ENCODE measurements at regions not wholly inside any gene's neighbourhood (a gene's known extent, or its start where the extent isn't known, plus 50 kb on each side); places are given as distances from the start of the nearest gene placed in this dataset.

DNA sequence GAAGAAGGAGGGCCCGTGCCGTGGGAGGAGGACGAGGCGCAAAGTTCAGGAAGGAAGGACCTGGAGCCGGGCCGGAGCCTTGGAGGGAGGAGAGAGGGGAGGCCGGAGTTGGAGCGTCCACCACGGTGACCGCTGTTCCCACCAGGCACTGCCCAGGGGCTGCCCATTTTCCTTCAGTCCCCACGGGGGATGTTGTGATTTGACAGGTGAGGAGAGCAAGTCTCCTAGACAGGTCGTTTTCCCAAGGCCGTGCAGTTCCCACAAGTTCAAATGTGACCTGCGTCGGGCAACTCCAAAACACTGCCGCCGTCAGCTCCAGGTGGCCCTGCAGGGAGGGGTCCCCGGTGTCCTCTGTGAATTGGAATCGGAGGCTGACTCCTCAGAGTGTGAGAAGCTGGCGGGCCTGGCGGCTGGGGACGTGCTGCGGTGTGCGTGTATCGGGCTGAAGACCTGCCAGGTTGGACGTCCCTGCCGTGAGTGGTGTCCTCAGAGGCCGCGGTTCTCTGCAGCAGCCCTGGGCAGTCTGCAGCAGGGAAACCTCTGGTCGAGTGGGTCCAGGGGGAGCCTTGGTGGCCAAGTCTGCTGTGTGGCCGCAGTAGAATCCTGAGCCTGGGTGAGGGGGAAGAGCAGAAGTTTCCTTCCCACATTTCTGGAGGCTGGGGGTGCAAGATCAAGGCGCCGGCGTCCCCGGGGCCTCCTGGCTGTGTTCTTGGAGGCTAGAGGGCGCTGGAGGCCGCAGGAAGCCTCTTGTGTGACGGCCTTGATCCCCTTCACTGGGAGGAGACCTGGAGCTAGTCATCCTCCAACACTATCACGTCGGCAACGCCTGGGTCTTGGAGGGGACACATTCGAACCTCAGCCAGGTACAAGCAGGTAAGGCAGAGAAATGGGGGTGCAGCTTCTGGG lies 115.1 kb upstream of the FRMD1 start:
- Histone ChIP-seq H3K4me3 (ENCODE audit: low read depth, low read length) (no peak overlapping the region), H3K27ac (no peak overlapping the region), H3K36me3 (replicated peaks) (no peaks in the 10 kb centered on the region), H3K27me3 (replicated peaks) (no peaks in the 10 kb centered on the region)
- TF ChIP-seq, protein P1, sequence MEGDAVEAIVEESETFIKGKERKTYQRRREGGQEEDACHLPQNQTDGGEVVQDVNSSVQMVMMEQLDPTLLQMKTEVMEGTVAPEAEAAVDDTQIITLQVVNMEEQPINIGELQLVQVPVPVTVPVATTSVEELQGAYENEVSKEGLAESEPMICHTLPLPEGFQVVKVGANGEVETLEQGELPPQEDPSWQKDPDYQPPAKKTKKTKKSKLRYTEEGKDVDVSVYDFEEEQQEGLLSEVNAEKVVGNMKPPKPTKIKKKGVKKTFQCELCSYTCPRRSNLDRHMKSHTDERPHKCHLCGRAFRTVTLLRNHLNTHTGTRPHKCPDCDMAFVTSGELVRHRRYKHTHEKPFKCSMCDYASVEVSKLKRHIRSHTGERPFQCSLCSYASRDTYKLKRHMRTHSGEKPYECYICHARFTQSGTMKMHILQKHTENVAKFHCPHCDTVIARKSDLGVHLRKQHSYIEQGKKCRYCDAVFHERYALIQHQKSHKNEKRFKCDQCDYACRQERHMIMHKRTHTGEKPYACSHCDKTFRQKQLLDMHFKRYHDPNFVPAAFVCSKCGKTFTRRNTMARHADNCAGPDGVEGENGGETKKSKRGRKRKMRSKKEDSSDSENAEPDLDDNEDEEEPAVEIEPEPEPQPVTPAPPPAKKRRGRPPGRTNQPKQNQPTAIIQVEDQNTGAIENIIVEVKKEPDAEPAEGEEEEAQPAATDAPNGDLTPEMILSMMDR (IDR thresholded peaks at IDR 0.05; ENCODE audit: low read depth, low read length, missing control alignments) = no peak
- no peak for DNase-seq
- in situ Hi-C loops (cut with HindIII; ENCODE audit: low pct_ligation_motif_present, low sequenced_read_pairs) = no loop called here

DNA sequence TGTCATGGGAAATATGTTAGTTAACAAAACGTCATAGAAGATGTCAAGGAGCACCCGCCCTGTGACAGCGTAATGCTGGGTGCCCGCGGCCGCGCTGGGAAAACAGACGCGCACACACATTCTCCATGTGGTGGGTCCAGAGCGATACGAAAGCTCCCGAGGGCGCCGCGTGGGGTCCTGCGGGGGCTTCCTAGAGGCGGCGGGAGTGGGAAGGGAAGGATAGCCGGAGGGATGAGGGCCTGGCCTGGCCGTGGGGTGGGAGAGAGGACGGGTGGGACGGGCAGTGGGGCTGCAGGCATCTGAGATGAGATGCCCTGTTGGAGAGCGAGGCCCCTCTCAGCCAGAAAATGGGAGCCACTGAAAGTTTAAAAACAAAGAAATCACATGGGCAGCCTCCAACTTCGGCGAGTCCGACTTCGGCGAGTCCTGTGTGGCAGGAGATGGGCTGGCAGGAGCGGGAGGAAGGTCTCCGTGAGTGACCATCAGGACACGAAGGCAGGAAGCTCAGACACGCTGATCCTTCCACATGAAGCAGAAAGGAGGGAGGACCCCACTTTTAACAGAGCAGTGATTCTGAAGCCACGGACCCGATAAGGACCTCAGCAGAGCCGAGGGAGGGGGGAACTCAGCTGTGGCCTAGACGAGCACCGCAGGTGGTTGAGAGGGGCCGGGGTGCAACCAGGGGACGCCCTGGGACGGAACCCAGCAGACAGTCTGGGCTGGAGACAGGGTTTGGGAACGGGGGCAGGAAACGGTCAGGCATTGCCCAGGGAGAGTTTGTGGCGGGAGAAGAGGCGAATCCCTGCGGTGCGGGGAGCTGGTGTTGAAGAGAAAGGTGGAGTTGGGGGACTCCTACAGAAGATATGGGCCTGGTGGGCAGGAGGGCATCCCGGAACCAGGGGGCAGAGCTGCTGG lies 114.1 kb upstream of the FRMD1 start:
- no peak overlapping the region for H3K27ac ChIP-seq
- TF ChIP-seq, protein P1 (IDR thresholded peaks at IDR 0.05; ENCODE audit: low read depth, low read length, missing control alignments) = no peak
- no peaks in the 10 kb centered on the region for H3K36me3 ChIP-seq (replicated peaks)
- H3K27me3 ChIP-seq (replicated peaks) = no peaks in the 10 kb centered on the region
- no peak overlapping the region for H3K4me3 ChIP-seq (ENCODE audit: low read depth, low read length)
- no peak for DNase-seq
- in situ Hi-C loops (cut with HindIII; ENCODE audit: low pct_ligation_motif_present, low sequenced_read_pairs) = no loop called here

DNA sequence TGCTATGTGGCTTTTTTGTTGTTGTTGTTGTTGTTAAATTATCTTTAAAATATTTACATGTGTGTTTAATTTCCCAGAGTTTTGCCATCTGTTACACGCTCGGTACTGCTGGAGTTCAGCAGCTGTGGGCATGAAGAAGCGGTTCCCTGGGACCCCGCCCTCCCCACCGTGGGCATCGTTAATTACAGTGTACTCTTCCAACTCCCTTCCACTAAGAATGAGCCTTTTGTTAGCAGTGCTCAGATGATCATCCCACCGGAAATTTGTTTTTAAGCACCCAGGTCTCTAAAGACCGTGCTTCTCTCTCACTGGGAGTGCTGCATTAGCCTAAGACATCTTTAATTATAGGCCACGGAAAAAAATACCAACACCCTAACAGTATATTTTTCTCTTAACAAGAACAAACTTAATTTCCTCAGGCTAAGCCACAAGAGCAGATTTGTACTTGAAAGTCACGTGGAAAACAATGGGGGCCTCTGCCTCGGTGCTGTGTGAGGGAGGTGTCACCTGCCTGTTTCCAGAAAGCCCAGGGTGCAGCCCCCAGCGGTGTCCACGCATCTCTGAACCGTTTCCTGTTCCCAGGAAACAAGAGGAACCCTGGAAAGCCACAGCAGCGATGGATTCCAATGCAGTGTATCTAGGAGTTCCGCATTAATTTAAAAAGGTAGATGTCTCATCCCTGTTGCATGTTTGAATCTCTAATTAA lies 113.3 kb upstream of the FRMD1 start:
- TF ChIP-seq, protein P1 (IDR thresholded peaks at IDR 0.05; ENCODE audit: low read depth, low read length, missing control alignments) = no peak
- no peaks in the 10 kb centered on the region for H3K27me3 ChIP-seq (replicated peaks)
- no peak overlapping the region for H3K27ac ChIP-seq
- in situ Hi-C loops (cut with HindIII; ENCODE audit: low pct_ligation_motif_present, low sequenced_read_pairs) = no loop called here
- no peak for DNase-seq
- no peak overlapping the region for H3K4me3 ChIP-seq (ENCODE audit: low read depth, low read length)
- no peaks in the 10 kb centered on the region for H3K36me3 ChIP-seq (replicated peaks)

DNA sequence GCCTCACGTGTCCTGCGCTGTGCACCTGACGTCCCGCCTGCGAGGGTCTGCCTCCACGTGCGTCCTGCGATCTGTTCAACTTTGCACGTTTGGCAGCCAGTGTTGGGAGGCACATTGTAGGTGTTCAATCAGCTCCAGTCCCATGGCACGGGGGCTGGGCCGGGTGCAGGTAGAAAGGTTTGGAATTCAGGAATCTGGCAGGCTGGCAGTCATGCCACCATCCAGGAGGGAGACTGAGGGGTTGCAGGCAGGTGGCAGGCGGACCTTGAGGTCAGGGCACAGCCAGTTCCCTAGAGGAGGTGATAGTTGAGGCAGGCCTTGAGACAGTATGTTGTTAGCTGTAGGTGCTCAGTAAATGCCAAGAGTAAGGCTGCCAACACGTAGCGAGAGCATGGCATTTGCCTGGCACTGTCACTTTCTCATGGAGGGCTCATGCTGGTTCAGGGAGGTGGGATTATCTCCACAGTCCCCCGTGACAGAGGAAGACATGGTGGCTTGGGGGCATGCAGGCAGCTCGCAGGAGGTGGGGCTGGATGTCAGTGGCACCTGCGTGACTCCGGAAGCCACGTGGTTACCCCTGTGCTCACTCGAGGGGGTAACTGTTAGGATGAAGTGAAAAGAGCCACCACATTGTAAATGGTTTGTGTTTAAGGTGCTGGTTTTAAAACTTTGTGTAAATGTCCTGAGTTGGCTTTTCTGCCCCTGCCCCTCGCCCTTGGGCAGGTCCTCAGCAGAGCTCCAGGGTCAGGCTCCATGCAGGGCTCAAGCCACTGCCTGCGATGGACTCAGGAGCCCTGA lies 111.8 kb upstream of the FRMD1 start:
- TF ChIP-seq, protein P1 (IDR thresholded peaks at IDR 0.05; ENCODE audit: low read depth, low read length, missing control alignments) = no peak
- Histone ChIP-seq H3K27ac (no peak overlapping the region), H3K36me3 (replicated peaks) (no peaks in the 10 kb centered on the region), H3K4me3 (ENCODE audit: low read depth, low read length) (no peak overlapping the region), H3K27me3 (replicated peaks) (no peaks in the 10 kb centered on the region)
- no peak for DNase-seq
- in situ Hi-C loops (cut with HindIII; ENCODE audit: low pct_ligation_motif_present, low sequenced_read_pairs) = no loop called here

DNA sequence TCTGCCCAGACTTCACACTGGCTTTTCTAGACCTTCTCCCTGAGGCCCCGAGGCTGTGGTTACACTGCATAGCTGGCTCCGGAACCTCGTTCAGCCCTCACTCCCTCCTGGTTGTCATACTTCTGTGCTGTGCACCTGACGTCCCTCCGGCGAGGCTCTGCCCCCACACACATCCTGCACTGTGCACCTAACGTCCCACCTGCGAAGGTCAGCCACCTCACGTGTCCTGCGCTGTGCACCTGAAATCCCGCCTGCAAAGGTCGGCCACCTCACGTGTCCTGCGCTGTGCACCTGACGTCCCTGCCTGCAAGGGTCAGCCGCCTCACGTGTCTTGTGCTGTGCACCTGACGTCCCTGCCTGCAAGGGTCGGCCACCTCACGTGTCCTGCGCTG lies 111.0 kb upstream of the FRMD1 start:
- Histone ChIP-seq H3K27ac (no peak overlapping the region), H3K36me3 (replicated peaks) (no peaks in the 10 kb centered on the region), H3K27me3 (replicated peaks) (no peaks in the 10 kb centered on the region), H3K4me3 (ENCODE audit: low read depth, low read length) (no peak overlapping the region)
- DNase-seq = no peak
- in situ Hi-C loops (cut with HindIII; ENCODE audit: low pct_ligation_motif_present, low sequenced_read_pairs) = no loop called here
- TF ChIP-seq, protein P1 (IDR thresholded peaks at IDR 0.05; ENCODE audit: low read depth, low read length, missing control alignments) = no peak

Measured in brain microvascular endothelial cell (primary cell).